H1 (cell line): ENCODE measurements at regions not wholly inside any gene's neighbourhood (a gene's known extent, or its start where the extent isn't known, plus 50 kb on each side); places are given as distances from the start of the nearest gene placed in this dataset.

ENCODE experiments used
- ATF2 ChIP-seq: IDR thresholded peaks from 2 replicates; pipeline ENCODE4 v1.6.1; 2012; ENCODE audit warnings: low read length, inconsistent platforms
- CBX5 ChIP-seq: fragments of 300-800, 300-1000 bp; sonication (generic); IDR thresholded peaks from 2 replicates; pipeline ENCODE4 v1.7.1; 2016; ENCODE audit warnings: antibody characterized with exemption, low read length, low read depth
- CEBPB ChIP-seq: IDR thresholded peaks from 2 replicates; pipeline ENCODE4 v1.6.1; 2012; ENCODE audit warnings: low read depth, low read length
- CHD2 ChIP-seq: IDR thresholded peaks from 2 replicates; pipeline ENCODE4 v1.6.1; 2012; ENCODE audit warnings: low read length, improper control_type of control experiment
- CREB1 ChIP-seq: IDR thresholded peaks from 2 replicates; pipeline ENCODE4 v1.6.1; 2012; ENCODE audit warnings: inconsistent platforms
- FOSL1 ChIP-seq: IDR thresholded peaks from 2 replicates; pipeline ENCODE4 v1.6.1; 2011; ENCODE audit warnings: mild to moderate bottlenecking, low read depth, low read length, moderate library complexity; ENCODE audit not compliant: insufficient read depth
- NANOG ChIP-seq: IDR thresholded peaks from 2 replicates; pipeline ENCODE4 v1.6.1; 2011; ENCODE audit warnings: low read length, low read depth, mild to moderate bottlenecking, inconsistent platforms; ENCODE audit not compliant: insufficient read depth, poor library complexity, severe bottlenecking
- RBBP5 ChIP-seq: IDR thresholded peaks from 2 replicates; pipeline ENCODE4 v1.7.1; 2012; ENCODE audit warnings: low read depth, mild to moderate bottlenecking, inconsistent platforms, low read length, moderate library complexity, borderline replicate concordance
- SP1 ChIP-seq: IDR thresholded peaks from 2 replicates; pipeline ENCODE4 v1.6.1; 2011; ENCODE audit warnings: low read depth, low read length
- TAF1 ChIP-seq: IDR thresholded peaks from 2 replicates; pipeline ENCODE4 v1.6.1; 2011; ENCODE audit warnings: mild to moderate bottlenecking, low read depth, low read length
- TEAD4 ChIP-seq: IDR thresholded peaks from 2 replicates; pipeline ENCODE4 v1.6.1; 2012; ENCODE audit warnings: low read depth, low read length, inconsistent platforms, mixed read lengths
- TF ChIP-seq, protein P1 (sequence below): fragments of 300-600 bp; sonication (generic); IDR thresholded peaks from 2 replicates; pipeline ENCODE4 v1.7.1; 2012; ENCODE audit warnings: low read length, moderate library complexity, mild to moderate bottlenecking, inconsistent platforms; ENCODE audit not compliant: insufficient replicate concordance

- TF ChIP-seq, protein P1, sequence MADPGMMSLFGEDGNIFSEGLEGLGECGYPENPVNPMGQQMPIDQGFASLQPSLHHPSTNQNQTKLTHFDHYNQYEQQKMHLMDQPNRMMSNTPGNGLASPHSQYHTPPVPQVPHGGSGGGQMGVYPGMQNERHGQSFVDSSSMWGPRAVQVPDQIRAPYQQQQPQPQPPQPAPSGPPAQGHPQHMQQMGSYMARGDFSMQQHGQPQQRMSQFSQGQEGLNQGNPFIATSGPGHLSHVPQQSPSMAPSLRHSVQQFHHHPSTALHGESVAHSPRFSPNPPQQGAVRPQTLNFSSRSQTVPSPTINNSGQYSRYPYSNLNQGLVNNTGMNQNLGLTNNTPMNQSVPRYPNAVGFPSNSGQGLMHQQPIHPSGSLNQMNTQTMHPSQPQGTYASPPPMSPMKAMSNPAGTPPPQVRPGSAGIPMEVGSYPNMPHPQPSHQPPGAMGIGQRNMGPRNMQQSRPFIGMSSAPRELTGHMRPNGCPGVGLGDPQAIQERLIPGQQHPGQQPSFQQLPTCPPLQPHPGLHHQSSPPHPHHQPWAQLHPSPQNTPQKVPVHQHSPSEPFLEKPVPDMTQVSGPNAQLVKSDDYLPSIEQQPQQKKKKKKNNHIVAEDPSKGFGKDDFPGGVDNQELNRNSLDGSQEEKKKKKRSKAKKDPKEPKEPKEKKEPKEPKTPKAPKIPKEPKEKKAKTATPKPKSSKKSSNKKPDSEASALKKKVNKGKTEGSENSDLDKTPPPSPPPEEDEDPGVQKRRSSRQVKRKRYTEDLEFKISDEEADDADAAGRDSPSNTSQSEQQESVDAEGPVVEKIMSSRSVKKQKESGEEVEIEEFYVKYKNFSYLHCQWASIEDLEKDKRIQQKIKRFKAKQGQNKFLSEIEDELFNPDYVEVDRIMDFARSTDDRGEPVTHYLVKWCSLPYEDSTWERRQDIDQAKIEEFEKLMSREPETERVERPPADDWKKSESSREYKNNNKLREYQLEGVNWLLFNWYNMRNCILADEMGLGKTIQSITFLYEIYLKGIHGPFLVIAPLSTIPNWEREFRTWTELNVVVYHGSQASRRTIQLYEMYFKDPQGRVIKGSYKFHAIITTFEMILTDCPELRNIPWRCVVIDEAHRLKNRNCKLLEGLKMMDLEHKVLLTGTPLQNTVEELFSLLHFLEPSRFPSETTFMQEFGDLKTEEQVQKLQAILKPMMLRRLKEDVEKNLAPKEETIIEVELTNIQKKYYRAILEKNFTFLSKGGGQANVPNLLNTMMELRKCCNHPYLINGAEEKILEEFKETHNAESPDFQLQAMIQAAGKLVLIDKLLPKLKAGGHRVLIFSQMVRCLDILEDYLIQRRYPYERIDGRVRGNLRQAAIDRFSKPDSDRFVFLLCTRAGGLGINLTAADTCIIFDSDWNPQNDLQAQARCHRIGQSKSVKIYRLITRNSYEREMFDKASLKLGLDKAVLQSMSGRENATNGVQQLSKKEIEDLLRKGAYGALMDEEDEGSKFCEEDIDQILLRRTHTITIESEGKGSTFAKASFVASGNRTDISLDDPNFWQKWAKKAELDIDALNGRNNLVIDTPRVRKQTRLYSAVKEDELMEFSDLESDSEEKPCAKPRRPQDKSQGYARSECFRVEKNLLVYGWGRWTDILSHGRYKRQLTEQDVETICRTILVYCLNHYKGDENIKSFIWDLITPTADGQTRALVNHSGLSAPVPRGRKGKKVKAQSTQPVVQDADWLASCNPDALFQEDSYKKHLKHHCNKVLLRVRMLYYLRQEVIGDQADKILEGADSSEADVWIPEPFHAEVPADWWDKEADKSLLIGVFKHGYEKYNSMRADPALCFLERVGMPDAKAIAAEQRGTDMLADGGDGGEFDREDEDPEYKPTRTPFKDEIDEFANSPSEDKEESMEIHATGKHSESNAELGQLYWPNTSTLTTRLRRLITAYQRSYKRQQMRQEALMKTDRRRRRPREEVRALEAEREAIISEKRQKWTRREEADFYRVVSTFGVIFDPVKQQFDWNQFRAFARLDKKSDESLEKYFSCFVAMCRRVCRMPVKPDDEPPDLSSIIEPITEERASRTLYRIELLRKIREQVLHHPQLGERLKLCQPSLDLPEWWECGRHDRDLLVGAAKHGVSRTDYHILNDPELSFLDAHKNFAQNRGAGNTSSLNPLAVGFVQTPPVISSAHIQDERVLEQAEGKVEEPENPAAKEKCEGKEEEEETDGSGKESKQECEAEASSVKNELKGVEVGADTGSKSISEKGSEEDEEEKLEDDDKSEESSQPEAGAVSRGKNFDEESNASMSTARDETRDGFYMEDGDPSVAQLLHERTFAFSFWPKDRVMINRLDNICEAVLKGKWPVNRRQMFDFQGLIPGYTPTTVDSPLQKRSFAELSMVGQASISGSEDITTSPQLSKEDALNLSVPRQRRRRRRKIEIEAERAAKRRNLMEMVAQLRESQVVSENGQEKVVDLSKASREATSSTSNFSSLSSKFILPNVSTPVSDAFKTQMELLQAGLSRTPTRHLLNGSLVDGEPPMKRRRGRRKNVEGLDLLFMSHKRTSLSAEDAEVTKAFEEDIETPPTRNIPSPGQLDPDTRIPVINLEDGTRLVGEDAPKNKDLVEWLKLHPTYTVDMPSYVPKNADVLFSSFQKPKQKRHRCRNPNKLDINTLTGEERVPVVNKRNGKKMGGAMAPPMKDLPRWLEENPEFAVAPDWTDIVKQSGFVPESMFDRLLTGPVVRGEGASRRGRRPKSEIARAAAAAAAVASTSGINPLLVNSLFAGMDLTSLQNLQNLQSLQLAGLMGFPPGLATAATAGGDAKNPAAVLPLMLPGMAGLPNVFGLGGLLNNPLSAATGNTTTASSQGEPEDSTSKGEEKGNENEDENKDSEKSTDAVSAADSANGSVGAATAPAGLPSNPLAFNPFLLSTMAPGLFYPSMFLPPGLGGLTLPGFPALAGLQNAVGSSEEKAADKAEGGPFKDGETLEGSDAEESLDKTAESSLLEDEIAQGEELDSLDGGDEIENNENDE: no peak
- TF ChIP-seq CEBPB (no peak), TAF1 (no peak), CHD2 (no peak), TEAD4 (no peak), CREB1 (no peak), CBX5 (no peak), NANOG (no peak), ATF2 (no peak), SP1 (no peak), FOSL1 (no peak), RBBP5 (no peak)
Measured at GRCh38 chr22:48379371-48379770, 1448.3 kb downstream of the BRD1 start (continued).
